Prostate gland (tissue), 2 donors: ENCODE measurements at regions not wholly inside any gene's neighbourhood (a gene's known extent, or its start where the extent isn't known, plus 50 kb on each side); places are given as distances from the start of the nearest gene placed in this dataset.
"Not testable (repeated sequence)": the region's sequence is repeated elsewhere in the genome, so short reads cannot be mapped to it uniquely, and the experiment has no call there.

Source experiments
- DNase-seq: peaks from one replicate; pipeline ENCODE4 v3.0.0-alpha.2; 2019; ENCODE audit warnings: low spot score
- H3K27ac ChIP-seq, 2 donors: fragments of 200-600 bp; sonication (generic); 2 replicates each; pipeline ENCODE4 v1.5.1; 2017 to 2019
- H3K27me3 ChIP-seq: fragments of 200-600 bp; sonication (generic); replicated peaks from 2 replicates; pipeline ENCODE4 v1.5.1; 2019; ENCODE audit not compliant: insufficient read depth
- H3K36me3 ChIP-seq, 2 donors: fragments of 200-600 bp; sonication (generic); 1 replicate in 1 of 2; 2 replicates in 1 of 2; pipeline versions ENCODE4 v1.5.1 to v1.8.1; 2017 to 2019
- H3K4me1 ChIP-seq: fragments of 200-600 bp; sonication (generic); replicated peaks from 2 replicates; pipeline ENCODE4 v1.5.1; 2019
- H3K4me3 ChIP-seq, 2 donors: fragments of 200-600 bp; sonication (generic); 2 replicates each; pipeline ENCODE4 v1.5.1; 2017 to 2019
- H3K9me3 ChIP-seq: fragments of 200-600 bp; sonication (generic); 2 replicates; pipeline ENCODE4 v1.5.1; 2017
- POLR2A ChIP-seq: fragments of 450-650 bp; IDR thresholded peaks from one replicate; pipeline ENCODE4 v1.6.1; 2016; ENCODE audit warnings: antibody characterized with exemption, mild to moderate bottlenecking
- POLR2AphosphoS5 ChIP-seq: sonication (generic); formaldehyde crosslinking; IDR thresholded peaks from one replicate; pipeline ENCODE4 v1.6.1; 2017; ENCODE audit warnings: antibody characterized with exemption
- WGBS: methylation state at CpG from one replicate; pipeline ENCODE4 v1.1.5; 2018; 5-methylcytosine and 5-hydroxymethylcytosine counted together
- intact Hi-C: fragments of 100-400 bp; cut with DNase I; formaldehyde crosslinking; loops from one replicate; pipeline ENCODE4 v1.14.2; 2022
- TF ChIP-seq, protein P1 (sequence below), 4 experiments: fragments of 200-600 bp in 2 of 4; fragments of 450-650 bp in 2 of 4; sonication (generic) in 2 of 4; IDR thresholded peaks; 1 replicate in 3 of 4; 2 replicates in 1 of 4; pipeline ENCODE4 v1.5.1; 2016 to 2019; ENCODE audit warnings: antibody characterized with exemption in 4 of 4, mild to moderate bottlenecking in 2 of 4, moderate library complexity in 2 of 4

DNA sequence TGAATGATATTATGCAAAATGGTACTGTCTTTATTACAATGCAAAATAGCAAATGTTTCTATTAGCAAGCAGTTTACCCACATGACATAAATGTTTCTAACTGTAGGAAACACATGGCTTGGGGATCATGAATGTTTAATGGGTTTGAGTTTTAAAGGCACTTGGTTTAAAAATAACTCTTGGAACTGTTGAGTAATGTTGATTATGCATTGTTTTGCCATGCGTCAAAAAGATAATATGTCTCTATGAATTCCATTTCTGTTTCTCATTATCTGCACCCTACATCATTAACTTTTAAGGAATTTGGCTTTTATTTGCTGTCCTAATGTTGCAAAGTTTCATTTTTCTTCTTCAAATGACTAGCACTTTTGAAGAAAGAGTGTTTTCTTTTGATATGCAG, 1355.5 kb downstream of the SUCLG1 start:
- WGBS, result 37% methylated on average over 1 of the region's 1 CpG
- Histone ChIP-seq H3K27me3 (no peaks in the 10 kb centered on the region), H3K36me3 (no peaks in the 10 kb centered on the region), H3K4me3 (no peak overlapping the region), H3K27ac (no peak overlapping the region), H3K4me1 (no peaks in the 10 kb centered on the region), H3K9me3 (no peaks in the 10 kb centered on the region)
- TF ChIP-seq POLR2A (no peak), POLR2AphosphoS5 (no peak)
- TF ChIP-seq, protein P1, sequence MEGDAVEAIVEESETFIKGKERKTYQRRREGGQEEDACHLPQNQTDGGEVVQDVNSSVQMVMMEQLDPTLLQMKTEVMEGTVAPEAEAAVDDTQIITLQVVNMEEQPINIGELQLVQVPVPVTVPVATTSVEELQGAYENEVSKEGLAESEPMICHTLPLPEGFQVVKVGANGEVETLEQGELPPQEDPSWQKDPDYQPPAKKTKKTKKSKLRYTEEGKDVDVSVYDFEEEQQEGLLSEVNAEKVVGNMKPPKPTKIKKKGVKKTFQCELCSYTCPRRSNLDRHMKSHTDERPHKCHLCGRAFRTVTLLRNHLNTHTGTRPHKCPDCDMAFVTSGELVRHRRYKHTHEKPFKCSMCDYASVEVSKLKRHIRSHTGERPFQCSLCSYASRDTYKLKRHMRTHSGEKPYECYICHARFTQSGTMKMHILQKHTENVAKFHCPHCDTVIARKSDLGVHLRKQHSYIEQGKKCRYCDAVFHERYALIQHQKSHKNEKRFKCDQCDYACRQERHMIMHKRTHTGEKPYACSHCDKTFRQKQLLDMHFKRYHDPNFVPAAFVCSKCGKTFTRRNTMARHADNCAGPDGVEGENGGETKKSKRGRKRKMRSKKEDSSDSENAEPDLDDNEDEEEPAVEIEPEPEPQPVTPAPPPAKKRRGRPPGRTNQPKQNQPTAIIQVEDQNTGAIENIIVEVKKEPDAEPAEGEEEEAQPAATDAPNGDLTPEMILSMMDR (IDR thresholded peaks at IDR 0.05), result no peak
- DNase-seq, result no peak
- intact Hi-C loops, result no loop called here

DNA sequence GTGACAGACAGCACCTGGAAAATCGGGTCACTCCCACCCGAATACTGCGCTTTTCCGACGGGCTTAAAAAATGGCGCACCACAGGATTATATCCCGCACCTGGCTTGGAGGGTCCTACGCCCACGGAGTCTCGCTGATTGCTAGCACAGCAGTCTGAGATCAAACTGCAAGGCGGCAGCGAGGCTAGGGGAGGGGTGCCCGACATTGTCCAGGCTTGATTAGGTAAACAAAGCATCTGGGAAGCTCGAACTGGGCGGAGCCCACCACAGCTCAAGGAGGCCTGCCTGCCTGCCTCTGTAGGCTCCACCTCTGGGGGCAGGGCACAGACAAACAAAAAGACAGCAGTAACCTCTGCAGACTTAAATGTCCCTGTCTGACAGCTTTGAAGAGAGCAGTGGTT, 1370.0 kb downstream of the SUCLG1 start:
- H3K27me3 ChIP-seq, result not testable (repeated sequence)
- 81% methylated on average over 15 of the region's 15 CpGs for WGBS

DNA sequence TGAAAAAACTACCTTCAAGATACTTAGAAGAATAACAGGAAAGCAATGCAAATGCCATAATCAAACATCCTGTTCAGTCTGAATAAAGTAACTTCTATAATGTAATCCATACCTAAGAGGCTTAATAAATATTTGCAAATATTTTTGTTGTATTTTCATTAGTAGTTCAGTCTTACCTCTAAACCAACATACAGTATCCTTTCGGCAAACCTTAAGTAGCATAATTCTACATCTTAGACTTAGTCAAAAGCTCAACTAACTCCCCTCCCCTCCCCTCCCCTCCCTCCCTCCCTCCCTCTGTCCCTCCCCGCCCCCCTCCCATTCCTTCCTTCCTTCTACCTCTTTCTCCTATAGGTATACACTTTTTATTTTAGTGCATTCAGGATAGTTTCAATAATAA, 1373.2 kb downstream of the SUCLG1 start:
- no peaks in the 10 kb centered on the region for H3K27me3 ChIP-seq
- no peak for DNase-seq
- H3K9me3 ChIP-seq, result no peaks in the 10 kb centered on the region
- no peak for TF ChIP-seq POLR2AphosphoS5
- TF ChIP-seq, protein P1 (IDR thresholded peaks at IDR 0.05), result no peak
- TF ChIP-seq POLR2A, result no peak
- intact Hi-C loops, result no loop called here
- 79% methylated on average over 2 of the region's 2 CpGs for WGBS
- no peak overlapping the region for H3K4me3 ChIP-seq
- no peaks in the 10 kb centered on the region for H3K4me1 ChIP-seq
- H3K27ac ChIP-seq, result no peak overlapping the region
- H3K36me3 ChIP-seq, result no peaks in the 10 kb centered on the region

More for the DNA sequence above, 1370.0 kb downstream of the SUCLG1 start:
- H3K4me1 ChIP-seq, H3K4me3 ChIP-seq, H3K9me3 ChIP-seq, DNase-seq, H3K27ac ChIP-seq, H3K36me3 ChIP-seq, intact Hi-C loops: not testable (repeated sequence)

DNA sequence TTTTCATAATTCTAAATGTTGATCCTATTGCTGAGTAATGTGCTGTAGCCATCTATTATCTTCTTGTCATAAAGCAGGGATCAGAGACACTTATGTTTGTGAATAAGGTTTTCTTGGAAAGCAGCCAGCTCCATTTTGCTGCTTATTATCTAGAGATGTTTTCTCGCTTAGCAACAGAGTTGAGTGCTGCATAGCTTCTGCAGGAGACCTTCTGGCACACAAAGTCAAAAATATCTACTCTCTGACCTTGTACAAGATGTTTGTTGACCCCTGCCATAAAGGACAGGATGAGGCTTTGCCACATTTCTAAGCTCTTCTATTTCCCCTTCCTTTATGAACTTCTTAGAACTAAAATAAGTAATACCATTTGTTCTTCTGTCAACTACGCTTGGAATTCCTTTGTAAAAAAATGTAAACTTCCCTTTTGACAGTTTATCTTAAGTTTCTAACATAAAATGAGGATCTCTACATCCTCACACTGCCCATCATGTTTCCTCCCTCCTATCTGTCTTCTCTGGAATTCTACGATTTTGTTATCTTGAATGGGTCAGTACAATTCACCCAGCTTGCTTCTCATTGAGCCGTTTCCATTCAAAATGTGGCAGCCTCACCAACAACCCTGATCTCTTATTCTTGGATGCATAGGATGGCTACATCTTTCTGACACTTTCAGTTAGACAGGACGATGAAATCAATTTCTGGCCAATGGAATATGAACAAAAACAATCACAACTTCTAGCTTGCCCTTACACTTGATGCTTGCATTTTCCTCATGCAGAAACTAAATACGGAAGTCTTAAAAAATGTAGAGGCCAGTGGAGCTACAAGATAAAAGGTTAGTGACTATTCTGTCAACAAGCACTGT, 1377.0 kb downstream of the SUCLG1 start:
- H3K27me3 ChIP-seq, result no peaks in the 10 kb centered on the region
- H3K4me3 ChIP-seq, result no peak overlapping the region
- intact Hi-C loops, result no loop called here
- TF ChIP-seq, protein P1 (IDR thresholded peaks at IDR 0.05), result no peak
- TF ChIP-seq POLR2A (no peak), POLR2AphosphoS5 (no peak)
- WGBS, result 67% methylated on average over 6 of the region's 6 CpGs
- no peaks in the 10 kb centered on the region for H3K4me1 ChIP-seq
- H3K27ac ChIP-seq, result no peak overlapping the region
- no peak for DNase-seq
- H3K9me3 ChIP-seq, result no peaks in the 10 kb centered on the region
- no peaks in the 10 kb centered on the region for H3K36me3 ChIP-seq

DNA sequence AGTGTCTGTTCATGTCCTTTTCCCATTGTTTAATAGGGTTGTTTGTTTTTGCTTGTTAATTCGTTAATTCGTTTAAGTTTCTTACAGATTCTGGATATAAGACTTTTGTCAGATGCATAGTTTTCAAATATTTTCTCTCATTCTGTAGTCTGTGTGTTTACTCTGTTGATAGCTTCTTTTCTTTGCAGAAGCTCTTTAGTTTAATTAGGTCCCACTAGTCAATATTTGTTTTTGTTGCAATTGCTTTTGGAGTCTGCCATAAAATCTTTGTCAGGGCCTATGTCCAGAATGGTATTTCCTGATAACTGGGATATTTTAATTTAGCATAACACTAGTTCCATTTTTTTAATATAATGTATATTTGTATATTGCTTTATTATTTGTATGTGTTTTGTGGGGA, 1380.1 kb downstream of the SUCLG1 start:
- no peak overlapping the region for H3K4me3 ChIP-seq
- intact Hi-C loops, result no loop called here
- H3K9me3 ChIP-seq, result no peaks in the 10 kb centered on the region
- no peaks in the 10 kb centered on the region for H3K36me3 ChIP-seq
- DNase-seq, result no peak
- H3K27ac ChIP-seq, result no peak overlapping the region
- no peaks in the 10 kb centered on the region for H3K27me3 ChIP-seq
- 38% methylated on average over 2 of the region's 2 CpGs for WGBS
- H3K4me1 ChIP-seq, result no peaks in the 10 kb centered on the region
- TF ChIP-seq, protein P1 (IDR thresholded peaks at IDR 0.05), result no peak
- no peak for TF ChIP-seq POLR2A
